Transverse colon (tissue), 4 donors: ENCODE measurements at regions not wholly inside any gene's neighbourhood (a gene's known extent, or its start where the extent isn't known, plus 50 kb on each side); places are given as distances from the start of the nearest gene placed in this dataset.

Experiments
- DNase-seq: peaks from one replicate; pipeline ENCODE4 v3.0.0-alpha.2; 2019
- H3K27ac ChIP-seq, 4 donors: fragments of 200-600 bp; sonication (generic); 2 replicates each; pipeline ENCODE4 v1.5.1; 2016 to 2018; ENCODE audit warnings: inconsistent platforms in 4 of 4
- H3K27me3 ChIP-seq: fragments of 200-600 bp; sonication (generic); 2 replicates; pipeline ENCODE4 v1.5.1; 2017; ENCODE audit warnings: inconsistent platforms
- H3K36me3 ChIP-seq, 4 donors: fragments of 200-600 bp; sonication (generic); 2 replicates each; pipeline ENCODE4 v1.5.1; 2017 to 2019; ENCODE audit warnings: inconsistent platforms in 4 of 4
- H3K4me1 ChIP-seq, 4 donors: fragments of 200-600 bp; sonication (generic); 2 replicates each; pipeline ENCODE4 v1.5.1; 2017 to 2020; ENCODE audit warnings: inconsistent platforms in 4 of 4
- H3K4me3 ChIP-seq, 4 donors: fragments of 200-600 bp; sonication (generic); 1 replicate in 1 of 4; 2 replicates in 3 of 4; pipeline versions ENCODE4 v1.5.1 to v1.6.1; 2017 to 2019; ENCODE audit warnings: inconsistent platforms in 4 of 4
- H3K9me3 ChIP-seq, 2 donors: fragments of 200-600 bp; sonication (generic); 2 replicates each; pipeline ENCODE4 v1.5.1; 2017 to 2019; ENCODE audit warnings: inconsistent platforms in 2 of 2
- EP300 ChIP-seq: sonication (generic); formaldehyde crosslinking; IDR thresholded peaks from one replicate; pipeline ENCODE4 v1.6.1; 2017; ENCODE audit warnings: antibody characterized with exemption, low read depth
- POLR2A ChIP-seq: fragments of 450-650 bp; IDR thresholded peaks from one replicate; pipeline ENCODE4 v1.6.1; 2016; ENCODE audit warnings: antibody characterized with exemption, mild to moderate bottlenecking, moderate library complexity
- POLR2AphosphoS5 ChIP-seq, 3 donors: sonication (generic); formaldehyde crosslinking; IDR thresholded peaks; one replicate each; pipeline ENCODE4 v1.6.1; 2016; ENCODE audit warnings: antibody characterized with exemption in 3 of 3
- WGBS, 2 donors: methylation state at CpG; one replicate each; pipeline ENCODE4 v1.1.5; 2018; ENCODE audit warnings: low coverage in 1 of 2; 5-methylcytosine and 5-hydroxymethylcytosine counted together
- in situ Hi-C, 4 donors: fragments of 200-750 bp; cut with MboI; loops; one replicate each; pipeline versions ENCODE4 v1.15.0 to v1.15.1; 2017; ENCODE audit warnings: low sequenced_read_pairs in 3 of 4, low pct_ligation_motif_present in 1 of 4, low pct_unique_long_range_greater_than_20kb in 1 of 4
- intact Hi-C: fragments of 100-400 bp; cut with DNase I; formaldehyde crosslinking; loops from one replicate; pipeline ENCODE4 v1.15.1; 2023; ENCODE audit warnings: low total_unique reads
- TF ChIP-seq, protein P1 (sequence below), 5 experiments: fragments of 200-600 bp in 3 of 5; fragments of 450-650 bp in 2 of 5; sonication (generic) in 3 of 5; IDR thresholded peaks; 1 replicate in 2 of 5; 2 replicates in 3 of 5; pipeline ENCODE4 v1.5.1; 2016 to 2017; ENCODE audit warnings: antibody characterized with exemption in 5 of 5, inconsistent platforms in 3 of 5, mild to moderate bottlenecking in 2 of 5, moderate library complexity in 1 of 5

- TF ChIP-seq POLR2A = no peak
- no peak for TF ChIP-seq POLR2AphosphoS5 (IDR thresholded peaks at IDR 0.05)
- TF ChIP-seq, protein P1, sequence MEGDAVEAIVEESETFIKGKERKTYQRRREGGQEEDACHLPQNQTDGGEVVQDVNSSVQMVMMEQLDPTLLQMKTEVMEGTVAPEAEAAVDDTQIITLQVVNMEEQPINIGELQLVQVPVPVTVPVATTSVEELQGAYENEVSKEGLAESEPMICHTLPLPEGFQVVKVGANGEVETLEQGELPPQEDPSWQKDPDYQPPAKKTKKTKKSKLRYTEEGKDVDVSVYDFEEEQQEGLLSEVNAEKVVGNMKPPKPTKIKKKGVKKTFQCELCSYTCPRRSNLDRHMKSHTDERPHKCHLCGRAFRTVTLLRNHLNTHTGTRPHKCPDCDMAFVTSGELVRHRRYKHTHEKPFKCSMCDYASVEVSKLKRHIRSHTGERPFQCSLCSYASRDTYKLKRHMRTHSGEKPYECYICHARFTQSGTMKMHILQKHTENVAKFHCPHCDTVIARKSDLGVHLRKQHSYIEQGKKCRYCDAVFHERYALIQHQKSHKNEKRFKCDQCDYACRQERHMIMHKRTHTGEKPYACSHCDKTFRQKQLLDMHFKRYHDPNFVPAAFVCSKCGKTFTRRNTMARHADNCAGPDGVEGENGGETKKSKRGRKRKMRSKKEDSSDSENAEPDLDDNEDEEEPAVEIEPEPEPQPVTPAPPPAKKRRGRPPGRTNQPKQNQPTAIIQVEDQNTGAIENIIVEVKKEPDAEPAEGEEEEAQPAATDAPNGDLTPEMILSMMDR (IDR thresholded peaks at IDR 0.05) = no peak
- no peak for TF ChIP-seq EP300
- DNase-seq = no peak
- H3K4me3 ChIP-seq = peak overlapping the region in 3 of 4 donors; percentile 4 to 23 (median 12)
- no peaks in the 10 kb centered on the region for H3K9me3 ChIP-seq
- H3K4me1 ChIP-seq = peaks cover 0 to 9% (median 5%) of the 10 kb centered on the region in 4 donors
- intact Hi-C loops (no loop called here), in situ Hi-C loops (no loop called here)
- 10% methylated on average over 56 of the region's 58 CpGs; no CpG with 5 or more reads in 1 of the 2 donors for WGBS, 2 donors
- no peaks in the 10 kb centered on the region for H3K36me3 ChIP-seq
- peaks cover 44% of the 10 kb centered on the region for H3K27me3 ChIP-seq
- H3K27ac ChIP-seq = no peak overlapping the region
Measured at GRCh38 chr3:127135241-127136023, 57.5 kb upstream of the PRR23E start.

DNA sequence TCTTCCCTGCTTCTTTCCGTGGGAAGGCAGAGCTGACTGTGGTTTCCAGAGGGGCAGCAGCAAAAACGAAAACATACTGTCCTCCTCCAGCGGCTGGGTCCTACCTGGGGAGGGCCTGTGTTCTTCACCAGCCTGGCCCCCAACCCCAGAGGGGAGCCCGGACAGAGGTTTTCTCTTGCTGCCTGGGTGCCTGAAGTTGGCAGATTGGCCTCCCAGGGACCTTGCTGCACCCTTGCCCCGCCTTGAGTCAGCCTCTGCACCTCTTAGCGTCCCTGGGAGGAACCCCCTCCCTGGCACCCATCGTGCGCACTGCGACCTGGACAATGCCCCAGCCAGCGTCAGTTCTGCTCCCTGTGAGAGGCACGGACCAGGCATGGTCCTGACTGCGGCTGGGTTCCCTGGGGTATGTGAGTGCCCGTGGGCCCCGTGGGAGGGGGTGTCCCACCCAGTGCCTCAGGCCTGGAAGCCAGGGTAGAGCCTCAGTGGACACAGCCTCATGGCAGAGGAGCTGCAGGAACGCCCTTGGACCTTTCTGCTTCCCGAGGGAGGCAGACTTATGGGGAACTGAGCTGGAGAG lies 56.8 kb upstream of the PRR23E start:
- in situ Hi-C loops (no loop called here), intact Hi-C loops (no loop called here)
- H3K36me3 ChIP-seq = no peaks in the 10 kb centered on the region
- no peak overlapping the region for H3K4me3 ChIP-seq
- TF ChIP-seq, protein P1 (IDR thresholded peaks at IDR 0.05) = no peak
- TF ChIP-seq POLR2AphosphoS5 (IDR thresholded peaks at IDR 0.05) (no peak), POLR2A (no peak), EP300 (no peak)
- H3K27me3 ChIP-seq = peaks cover 44% of the 10 kb centered on the region
- peaks cover 0 to 9% (median 5%) of the 10 kb centered on the region in 4 donors for H3K4me1 ChIP-seq
- no peaks in the 10 kb centered on the region for H3K9me3 ChIP-seq
- DNase-seq = no peak
- H3K27ac ChIP-seq = no peak overlapping the region
- WGBS, 2 donors = 59% methylated on average over 15 of the region's 16 CpGs; no CpG with 5 or more reads in 1 of the 2 donors

GRCh38 chr3:127136706-127137105 lies 56.2 kb upstream of the PRR23E start:
- no peaks in the 10 kb centered on the region for H3K9me3 ChIP-seq

GRCh38 chr3:127137113-127137512 lies 55.8 kb upstream of the PRR23E start:
- intact Hi-C loops = no loop called here
- 20 to 79% methylated on average over 1 to 8 of the region's 8 CpGs for WGBS, 2 donors
- in situ Hi-C loops = no loop called here
- Histone ChIP-seq H3K4me1 (peaks cover 0 to 14% (median 8%) of the 10 kb centered on the region in 4 donors), H3K27me3 (peaks cover 44% of the 10 kb centered on the region), H3K27ac (no peak overlapping the region), H3K9me3 (no peaks in the 10 kb centered on the region), H3K36me3 (no peaks in the 10 kb centered on the region), H3K4me3 (no peak overlapping the region)
- no peak for DNase-seq
- TF ChIP-seq EP300 (no peak), POLR2A (no peak), POLR2AphosphoS5 (IDR thresholded peaks at IDR 0.05) (no peak)
- TF ChIP-seq, protein P1 (IDR thresholded peaks at IDR 0.05) = no peak

More at GRCh38 chr3:127136706-127137105, 56.2 kb upstream of the PRR23E start:
- peaks cover 0 to 11% (median 8%) of the 10 kb centered on the region in 4 donors for H3K4me1 ChIP-seq
- in situ Hi-C loops (no loop called here), intact Hi-C loops (no loop called here)
- 73 to 92% methylated on average over 2 to 4 of the region's 4 CpGs for WGBS, 2 donors
- TF ChIP-seq EP300 (no peak), POLR2A (no peak), POLR2AphosphoS5 (IDR thresholded peaks at IDR 0.05) (no peak)
- TF ChIP-seq, protein P1 (IDR thresholded peaks at IDR 0.05) = no peak
- H3K27me3 ChIP-seq = peaks cover 44% of the 10 kb centered on the region
- DNase-seq = no peak
- no peak overlapping the region for H3K4me3 ChIP-seq
- H3K36me3 ChIP-seq = no peaks in the 10 kb centered on the region
- H3K27ac ChIP-seq = no peak overlapping the region
